GM19240 (cell line): ENCODE measurements at regions not wholly inside any gene's neighbourhood (a gene's known extent, or its start where the extent isn't known, plus 50 kb on each side); places are given as distances from the start of the nearest gene placed in this dataset.
A peak's percentile ranks its signal among the peaks of the same experiment; 100 is the strongest.

Source experiments
- DNase-seq: peaks from one replicate; pipeline ENCODE4 v3.0.0; 2011; ENCODE audit warnings: low spot score; ENCODE audit not compliant: insufficient read length

DNA sequence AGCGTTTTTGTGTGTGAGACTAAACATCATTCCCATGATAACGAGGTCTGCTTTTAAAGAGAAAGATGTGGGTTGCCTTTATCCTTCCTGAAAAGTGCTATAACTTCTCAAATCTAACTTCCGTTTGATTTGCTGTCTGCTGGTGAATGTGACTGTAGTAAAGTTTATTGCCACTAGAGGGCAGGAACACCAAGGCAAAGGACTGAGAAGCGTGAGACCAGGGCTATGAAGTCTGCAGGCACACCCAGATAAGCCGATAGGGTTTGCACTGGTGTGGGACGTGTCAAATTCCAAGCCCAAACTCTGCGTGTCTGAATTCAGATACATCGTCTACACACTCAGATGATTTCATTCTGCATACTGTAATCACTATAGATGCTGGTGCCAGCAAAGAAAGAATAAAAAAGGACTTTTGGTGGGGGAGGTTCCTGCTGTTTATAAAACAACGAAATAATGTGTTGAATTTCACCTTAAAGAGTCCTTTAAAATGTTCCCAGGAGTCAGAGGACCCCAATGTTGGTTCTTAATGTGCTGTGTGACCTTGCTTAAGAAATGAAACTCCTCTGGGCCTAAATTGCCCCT is 87.2 kb downstream of the PTTG1 start:
- DNase-seq: peak; percentile 62

DNA sequence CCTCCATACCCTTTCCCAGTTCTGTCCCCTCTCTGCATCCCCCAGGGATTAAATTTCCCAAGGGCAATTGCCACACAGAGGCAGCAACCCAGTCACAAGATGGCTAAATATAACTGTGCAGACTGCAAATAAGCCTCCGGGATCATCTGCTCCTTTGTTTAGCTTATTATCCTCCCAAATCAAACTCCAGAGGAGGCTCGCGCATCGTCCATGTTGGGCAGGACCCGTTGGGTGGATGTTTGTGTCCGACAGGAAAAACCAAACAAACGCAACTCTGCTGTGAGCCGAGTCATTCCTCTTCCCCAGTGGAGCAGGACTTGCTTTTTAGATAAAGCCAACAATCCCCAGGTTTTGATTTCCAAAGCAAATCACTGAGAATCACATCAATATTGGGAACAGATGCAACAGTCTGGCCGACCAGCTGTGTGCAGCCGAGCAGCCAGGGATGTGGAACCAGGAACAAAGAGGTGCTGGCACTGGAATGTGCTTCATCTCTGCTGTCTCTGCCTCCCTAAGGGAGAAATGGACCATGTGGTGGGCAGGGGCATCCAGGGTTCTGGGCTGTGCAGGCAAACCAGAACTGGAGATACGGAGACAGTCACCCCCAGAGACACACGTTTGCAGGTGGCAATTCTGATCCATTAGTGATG is 89.8 kb downstream of the PTTG1 start:
- DNase-seq: no peak
